ENCODE measurements at regions not wholly inside any gene's neighbourhood (a gene's known extent, or its start where the extent isn't known, plus 50 kb on each side); places are given as distances from the start of the nearest gene placed in this dataset.

DNA sequence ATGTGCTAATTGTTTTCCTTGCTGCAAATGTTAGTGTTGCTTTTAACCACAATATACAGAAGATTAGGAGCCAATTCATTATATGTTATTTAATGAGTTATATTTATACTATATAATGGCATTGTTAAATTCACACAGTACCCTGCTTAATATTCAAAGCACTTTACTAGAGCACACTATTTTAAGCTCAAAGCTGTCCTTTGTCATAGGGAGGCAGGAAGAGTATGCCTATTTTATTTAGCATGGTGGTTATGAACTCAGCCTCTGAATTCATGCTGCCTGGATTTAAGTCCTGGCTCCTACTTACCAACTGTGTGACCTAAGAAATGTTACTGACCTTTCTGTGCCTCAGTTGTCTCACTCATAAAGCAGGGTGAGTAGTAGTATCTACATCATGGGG, 80.5 kb downstream of the FASTKD2 start:
- DNase-seq (no peak), ATAC-seq (peak in 1 of 2 donors; percentile 54)
- intact Hi-C loops (cut with DNase I), result no loop called here

- DNase-seq, result no peak
- ATAC-seq, result peak in 1 of 2 donors; percentile 23
- intact Hi-C loops (cut with DNase I), result no loop called here
Measured at GRCh38 chr2:206846331-206846730, 80.9 kb downstream of the FASTKD2 start.

- ATAC-seq (peak in 1 of 2 donors; percentile 37), DNase-seq (no peak)
- intact Hi-C loops (cut with DNase I), result no loop called here
Measured at GRCh38 chr2:206846981-206847834, 81.8 kb downstream of the FASTKD2 start.

GRCh38 chr2:206850369-206850768, 85.0 kb downstream of the FASTKD2 start:
- no peak for ATAC-seq
- no peak for DNase-seq
- intact Hi-C loops (cut with DNase I), result no loop called here

GRCh38 chr2:206851521-206851920, 86.1 kb downstream of the FASTKD2 start:
- ATAC-seq, result no peak
- DNase-seq, result no peak
- intact Hi-C loops (cut with DNase I), result no loop called here

GRCh38 chr2:206853915-206854314, 85.4 kb upstream of the CPO start:
- DNase-seq (no peak), ATAC-seq (no peak)
- intact Hi-C loops (cut with DNase I), result no loop called here

GRCh38 chr2:206855585-206856433, 83.5 kb upstream of the CPO start:
- ATAC-seq (peak; percentile 26 to 29), DNase-seq (no peak)

DNA sequence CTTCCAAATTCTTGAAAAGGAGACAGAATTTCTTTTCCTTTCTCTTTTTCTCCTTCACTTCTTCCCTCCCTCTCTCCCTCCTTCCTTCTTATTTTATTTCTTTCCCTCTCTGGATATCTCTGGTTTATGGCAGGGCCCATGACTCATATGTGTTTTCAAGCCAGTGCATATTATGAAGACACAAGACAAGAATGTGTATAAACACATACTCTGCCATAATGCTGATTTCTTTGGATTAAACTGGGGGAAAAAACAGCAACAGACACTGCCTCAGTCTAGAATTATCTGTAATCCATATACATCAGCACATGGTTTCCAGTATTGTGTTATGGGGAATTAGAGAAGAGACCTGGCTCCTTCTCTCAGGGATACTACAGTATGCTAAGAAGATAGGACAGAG, 82.8 kb upstream of the CPO start:
- peak in 1 of 2 donors; percentile 85 for ATAC-seq
- no peak for DNase-seq
- intact Hi-C loops (cut with DNase I), result no loop called here

More at GRCh38 chr2:206855585-206856433, 83.5 kb upstream of the CPO start:
- intact Hi-C loops (cut with DNase I), result no loop called here

DNA sequence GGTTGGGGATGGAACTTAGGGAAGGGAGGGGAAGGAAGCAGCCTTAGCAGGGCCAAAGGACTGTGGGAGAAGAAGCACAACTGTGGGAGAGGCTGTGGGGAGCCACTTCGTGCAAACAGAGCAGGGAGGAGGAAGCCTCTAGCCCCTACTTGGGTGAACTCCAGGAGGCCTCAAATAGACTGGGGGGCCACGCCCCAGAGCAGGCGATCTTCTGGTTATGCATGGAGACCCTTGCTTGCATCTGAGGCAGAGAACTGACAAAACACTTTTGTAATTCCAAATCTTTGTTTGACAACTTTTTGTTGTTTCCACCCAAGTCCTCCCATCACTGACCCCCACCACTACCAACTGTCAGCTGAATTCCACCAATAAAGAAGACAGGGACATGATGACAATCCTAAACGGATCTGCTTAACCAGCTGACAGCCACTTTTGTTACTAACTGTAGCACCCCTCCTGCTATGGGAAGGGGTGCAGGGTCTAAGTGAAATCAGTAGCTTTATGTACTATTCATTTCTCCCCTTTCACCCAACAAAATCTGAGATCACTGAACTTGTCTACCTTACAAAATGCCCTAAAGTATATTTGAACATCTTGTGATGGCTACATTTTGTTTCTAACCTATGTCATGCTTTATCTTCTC, 80.5 kb upstream of the CPO start:
- intact Hi-C loops (cut with DNase I), result no loop called here
- DNase-seq (no peak), ATAC-seq (no peak)

DNA sequence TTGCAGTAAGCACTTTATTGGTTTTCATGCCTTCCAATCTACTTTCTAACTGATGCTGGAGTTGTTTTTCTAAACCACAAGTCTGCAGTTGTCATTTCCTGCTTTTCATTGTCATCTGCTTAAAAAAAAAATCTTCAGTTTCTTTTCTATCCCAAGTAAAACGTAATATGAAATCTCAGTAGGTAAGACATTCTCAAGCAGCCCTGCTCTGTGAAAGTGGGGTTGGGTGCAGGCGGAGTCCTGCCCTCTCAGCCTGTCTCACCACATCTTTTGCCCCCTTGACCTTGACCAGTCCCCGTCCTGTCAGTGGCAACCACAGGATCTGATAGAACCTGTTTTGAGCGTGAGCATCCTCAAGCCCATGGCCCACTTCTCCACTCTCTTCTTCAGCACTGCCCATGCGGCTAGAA, 80.0 kb upstream of the CPO start:
- no peak for DNase-seq
- intact Hi-C loops (cut with DNase I), result no loop called here
- ATAC-seq, result no peak

DNA sequence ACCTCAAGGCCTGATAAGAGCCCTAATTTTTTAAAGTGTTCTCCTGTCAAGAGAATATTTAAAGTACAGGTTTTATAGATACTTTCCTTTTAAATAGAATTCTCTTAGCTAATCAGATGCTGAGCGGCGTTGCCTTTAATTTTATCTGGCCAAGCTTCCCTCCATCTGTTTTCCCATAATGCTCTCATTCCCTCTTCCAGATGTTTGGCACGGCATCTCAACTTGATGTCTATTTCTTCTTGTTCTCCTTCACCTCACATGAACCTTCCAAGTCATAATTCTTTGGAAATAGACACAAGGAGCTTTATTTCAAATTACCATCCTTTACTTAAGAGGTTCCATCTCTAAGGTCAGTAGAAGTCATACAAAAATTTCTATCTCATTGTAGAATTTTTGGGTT, 76.1 kb upstream of the CPO start:
- no peak for DNase-seq

GRCh38 chr2:206863716-206864115, 75.6 kb upstream of the CPO start:
- intact Hi-C loops (cut with DNase I), result no loop called here
- no peak for DNase-seq
- no peak for ATAC-seq

More for the DNA sequence above, 76.1 kb upstream of the CPO start:
- intact Hi-C loops (cut with DNase I), result no loop called here
- no peak for ATAC-seq

DNA sequence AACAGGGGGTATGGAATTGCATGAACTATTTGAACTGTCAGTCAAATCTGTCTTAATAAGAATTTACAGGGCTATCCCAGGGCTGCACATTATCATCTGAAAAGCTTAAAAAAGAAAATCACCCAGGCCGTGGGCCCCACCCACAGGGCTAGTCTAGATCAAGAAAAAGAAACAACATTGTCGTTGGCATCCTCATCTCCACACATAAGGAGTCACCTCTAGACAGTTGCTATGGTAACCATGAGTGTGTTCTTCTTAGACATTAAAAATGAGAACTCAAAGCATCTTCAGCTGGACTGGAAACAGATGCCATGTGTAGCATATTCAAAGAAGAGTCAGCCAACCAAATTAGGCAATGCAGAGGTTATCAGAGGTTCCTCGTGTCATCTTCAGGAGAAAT, 72.3 kb upstream of the CPO start:
- ATAC-seq (no peak), DNase-seq (no peak)
- intact Hi-C loops (cut with DNase I), result no loop called here

DNA sequence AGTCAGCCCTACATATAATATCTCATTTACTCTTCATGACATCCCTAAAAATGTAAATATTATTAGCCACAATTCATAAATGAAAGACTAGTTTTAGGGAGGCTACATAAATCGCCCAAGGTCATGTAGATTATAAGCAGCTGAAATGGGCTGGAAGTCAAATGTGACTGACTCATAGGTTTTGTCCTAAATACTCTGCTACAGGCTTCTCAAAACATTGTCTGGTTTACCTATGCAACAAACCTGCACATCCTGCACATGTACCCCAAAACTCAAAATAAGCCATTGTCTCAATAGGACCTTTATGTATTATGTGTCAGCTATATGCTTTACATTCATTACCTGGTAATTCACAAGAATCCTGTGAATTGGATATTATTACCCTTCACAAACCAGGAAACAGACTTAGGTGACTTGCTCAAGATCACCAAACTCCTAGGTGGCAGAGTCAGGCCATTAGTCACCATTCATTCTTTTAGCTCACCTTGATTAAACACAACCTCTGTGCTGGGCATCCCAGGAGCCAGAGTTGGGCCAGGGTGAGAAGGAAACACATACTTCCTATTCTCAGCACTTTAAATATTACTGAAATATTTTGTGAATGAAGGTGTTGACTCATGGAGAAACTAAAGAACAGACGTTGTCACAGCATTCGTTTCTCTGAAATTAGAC, 69.4 kb upstream of the CPO start:
- intact Hi-C loops (cut with DNase I), result no loop called here
- no peak for DNase-seq
- no peak for ATAC-seq

DNA sequence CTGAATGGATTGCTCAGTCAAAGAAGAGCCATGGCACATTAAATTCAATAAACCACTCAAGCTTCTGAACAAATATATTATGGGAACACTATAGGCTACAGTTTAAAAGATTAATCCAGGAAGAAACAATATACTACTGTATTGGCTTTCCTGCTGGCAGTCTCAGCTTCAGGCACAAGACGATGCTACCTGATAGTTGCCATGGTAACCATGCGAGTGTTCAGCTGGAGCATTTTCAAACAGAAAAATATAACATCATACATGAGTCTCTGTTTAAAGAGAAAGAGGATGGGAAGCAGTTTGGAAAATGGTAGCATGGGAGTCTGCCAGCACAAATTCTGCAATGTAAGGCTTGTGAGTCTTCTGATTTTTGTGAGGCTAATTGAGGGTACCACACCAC, 65.9 kb upstream of the CPO start:
- DNase-seq (no peak), ATAC-seq (no peak)
- intact Hi-C loops (cut with DNase I), result no loop called here

GRCh38 chr2:206875701-206876100, 63.6 kb upstream of the CPO start:
- DNase-seq, result no peak
- intact Hi-C loops (cut with DNase I), result no loop called here
- no peak for ATAC-seq

DNA sequence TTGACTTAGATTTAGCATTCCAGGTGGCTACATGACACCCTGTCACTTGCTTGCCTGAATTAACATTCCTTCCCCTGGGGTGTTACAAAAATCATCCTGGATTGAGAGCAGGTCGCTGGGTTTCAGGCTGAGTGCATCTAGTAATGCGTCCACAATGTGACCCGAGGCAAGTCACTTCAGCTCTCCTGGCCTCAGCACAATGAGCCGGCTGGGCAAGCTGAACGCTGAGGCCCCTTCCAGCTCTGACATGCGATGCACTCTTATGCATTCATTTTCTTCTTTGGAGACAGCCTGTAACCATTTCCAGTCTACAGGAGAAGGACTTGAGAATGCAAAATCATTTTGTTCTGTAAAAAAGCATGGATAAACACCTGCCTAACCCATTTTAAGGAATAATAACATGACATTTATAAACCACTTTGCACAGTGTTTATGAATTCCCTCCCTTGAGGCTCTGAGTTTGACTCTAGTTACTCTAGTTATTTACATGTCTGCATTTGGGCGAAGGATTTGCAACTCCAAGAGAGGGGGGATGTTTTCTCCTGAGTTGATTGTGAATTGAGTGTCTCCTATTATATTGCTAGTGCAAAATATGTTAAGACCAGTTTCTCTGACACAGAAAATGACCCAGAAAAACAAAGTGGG, 63.0 kb upstream of the CPO start:
- peak; percentile 38 for ATAC-seq
- intact Hi-C loops (cut with DNase I), result no loop called here
- no peak for DNase-seq

GRCh38 chr2:206881708-206882410, 57.5 kb upstream of the CPO start:
- DNase-seq (no peak), ATAC-seq (peak; percentile 72 to 89)
- intact Hi-C loops (cut with DNase I), result no loop called here
